IPS DF 19.7 (cell line): ENCODE measurements at regions not wholly inside any gene's neighbourhood (a gene's known extent, or its start where the extent isn't known, plus 50 kb on each side); places are given as distances from the start of the nearest gene placed in this dataset.

Source experiments
- DNase-seq: peaks from one replicate; pipeline ENCODE4 v3.0.0-alpha.2; 2013; ENCODE audit warnings: low read depth, low spot score

GRCh38 chr2:186069676-186070075 is 331.1 kb downstream of the FSIP2 start:
- DNase-seq: no peak

- DNase-seq: no peak
Observed at GRCh38 chr2:186085226-186085625, 346.6 kb downstream of the FSIP2 start.

- DNase-seq: no peak
Observed at GRCh38 chr2:186093174-186093573, 354.6 kb downstream of the FSIP2 start.

DNA sequence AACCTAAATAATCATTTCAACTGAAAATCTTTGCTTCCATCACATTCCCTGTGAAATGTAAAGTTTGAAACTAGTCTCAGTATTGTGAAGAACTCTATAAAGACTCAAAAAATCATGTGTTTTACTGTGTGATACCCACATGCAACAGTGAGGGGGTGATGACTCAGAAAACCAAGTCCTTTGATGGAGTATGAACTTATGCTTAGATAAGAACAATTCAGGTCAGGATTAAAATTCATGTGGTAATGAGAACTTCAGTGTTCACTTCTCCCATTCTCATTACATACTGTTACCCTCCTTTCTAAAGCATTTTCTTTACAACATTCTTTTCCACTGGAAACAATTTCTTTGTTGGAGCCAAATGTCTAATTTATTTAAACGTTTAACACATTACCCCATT is 360.2 kb downstream of the FSIP2 start:
- DNase-seq: no peak

DNA sequence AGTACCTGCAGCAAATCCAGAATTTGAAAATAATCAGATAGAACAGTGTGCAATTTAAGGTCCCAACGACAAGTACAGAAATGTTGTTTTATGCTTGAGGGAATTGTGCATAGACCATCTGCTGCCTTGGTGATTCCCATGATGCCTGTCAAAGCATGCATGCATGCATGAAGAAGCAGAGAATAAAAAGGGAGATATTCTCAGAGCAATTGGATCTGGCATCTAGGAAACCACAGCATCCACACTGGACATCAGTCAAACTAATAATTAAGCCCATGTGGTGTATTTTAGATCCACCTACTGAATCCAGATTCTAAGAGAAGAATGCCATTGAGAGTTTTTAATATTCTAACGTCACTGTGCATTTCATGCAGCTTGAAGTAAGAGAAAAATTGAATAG is 361.2 kb downstream of the FSIP2 start:
- DNase-seq: no peak

GRCh38 chr2:186100636-186101035 is 362.0 kb downstream of the FSIP2 start:
- no peak for DNase-seq

DNA sequence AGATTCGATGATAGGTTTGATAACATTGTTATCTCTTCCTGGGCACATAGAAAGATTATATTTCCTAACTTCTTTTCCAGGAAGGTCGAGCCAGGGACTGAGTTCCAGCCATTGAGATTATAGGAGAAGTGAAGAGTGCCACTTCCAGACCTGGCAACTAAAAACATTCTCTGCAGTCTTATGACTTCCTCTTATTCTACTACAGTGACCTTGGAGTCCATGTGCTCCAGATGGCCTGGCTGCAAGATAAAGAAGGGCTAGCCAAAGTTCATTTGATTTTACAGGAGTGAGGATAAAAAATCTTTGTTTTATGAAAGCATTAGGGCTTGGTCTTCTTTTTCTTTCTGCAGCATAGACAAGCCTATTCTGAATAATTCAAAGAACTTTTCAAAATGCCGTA is 363.0 kb downstream of the FSIP2 start:
- no peak for DNase-seq

DNA sequence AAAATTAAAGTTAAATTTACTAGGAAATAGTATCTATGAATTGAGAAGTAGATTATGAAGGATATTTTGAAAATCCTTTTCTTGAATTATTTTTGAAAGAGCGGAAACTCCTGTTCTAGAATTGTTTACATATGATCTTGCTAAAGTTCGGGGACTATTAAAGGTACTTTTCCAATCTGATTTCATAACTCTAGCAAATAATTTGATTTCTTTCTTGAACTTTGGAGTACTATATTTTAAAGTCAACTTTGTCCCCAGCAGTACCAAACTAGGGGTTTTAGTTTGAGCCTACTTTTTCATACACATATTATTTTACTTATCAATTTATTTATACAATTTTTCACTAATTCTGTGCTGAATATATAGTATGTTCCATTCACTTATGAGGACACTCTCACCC is 364.7 kb downstream of the FSIP2 start:
- DNase-seq: no peak

DNA sequence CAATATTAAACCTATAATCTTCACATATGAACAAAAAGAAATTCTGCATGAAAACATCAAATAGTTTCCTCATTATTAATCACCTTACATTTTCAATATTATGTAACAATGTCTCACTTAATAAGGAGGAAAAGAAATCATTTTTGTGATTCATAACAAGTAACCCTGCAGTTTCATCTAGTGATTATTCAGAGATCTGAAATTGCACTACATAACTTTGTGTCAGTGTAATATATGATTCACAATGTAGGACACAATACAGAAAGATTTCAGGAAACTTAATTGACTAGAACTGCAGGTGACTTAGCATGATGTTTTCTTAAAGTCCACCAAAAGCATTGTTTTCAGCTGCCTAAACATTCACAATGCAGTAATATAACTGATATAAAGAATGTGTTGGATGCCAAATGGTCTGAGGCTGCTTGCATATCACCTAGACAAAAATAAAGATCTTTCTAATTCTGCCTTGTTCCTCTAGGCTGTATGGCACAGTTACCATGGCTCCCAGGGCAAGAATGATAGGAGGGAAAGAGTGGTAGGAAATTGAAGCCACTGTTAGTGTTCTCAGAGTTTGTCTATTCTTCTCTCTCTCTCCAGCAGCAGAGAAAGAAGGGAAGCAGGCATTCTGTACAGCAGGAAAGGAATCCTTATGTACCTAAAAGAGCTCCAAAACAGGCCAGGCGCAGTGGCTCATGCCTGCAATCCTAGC is 366.6 kb downstream of the FSIP2 start:
- no peak for DNase-seq

DNA sequence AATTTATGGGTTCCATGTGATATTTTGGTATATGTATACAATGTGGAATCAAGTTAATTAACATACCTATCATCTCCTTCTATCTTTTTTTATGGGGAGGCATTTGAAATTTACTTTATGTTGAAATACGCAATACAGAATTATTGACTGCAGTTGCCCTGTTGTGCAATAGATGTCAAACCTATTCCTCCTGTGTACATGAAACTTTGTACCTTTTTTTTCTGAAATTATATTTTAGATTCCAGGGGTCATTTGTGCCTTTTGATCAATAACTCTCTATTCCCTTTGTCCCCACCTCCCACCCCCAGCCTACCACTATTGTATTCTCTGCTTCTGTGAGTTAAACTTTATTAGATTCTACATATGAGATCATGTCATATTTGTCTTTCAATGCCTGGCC is 369.9 kb downstream of the FSIP2 start:
- DNase-seq: no peak

DNA sequence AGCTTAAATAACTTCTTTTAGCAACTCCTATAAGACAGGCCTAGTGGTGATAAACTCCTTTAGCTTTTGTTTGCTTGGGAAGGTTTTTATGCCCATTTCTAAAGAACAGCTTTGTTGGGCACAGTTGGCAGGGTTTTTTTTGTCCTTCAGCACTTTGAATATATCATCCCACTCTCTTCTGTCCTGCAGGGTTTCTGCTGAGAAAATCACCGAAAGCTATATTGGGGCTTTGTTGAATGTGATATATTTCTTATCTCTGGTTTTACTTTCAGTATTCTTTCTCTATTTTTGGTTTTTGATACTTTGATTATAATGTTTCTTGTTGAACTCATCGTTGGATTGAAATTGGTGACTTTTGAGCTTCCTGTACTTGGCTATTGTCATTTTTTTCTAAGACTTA is 372.8 kb upstream of the ZC3H15 start:
- DNase-seq: no peak

- DNase-seq: peak; percentile 23
Observed at GRCh38 chr2:186125156-186125555, 360.9 kb upstream of the ZC3H15 start.

GRCh38 chr2:186125625-186126024 is 360.4 kb upstream of the ZC3H15 start:
- no peak for DNase-seq

GRCh38 chr2:186126181-186126580 is 359.9 kb upstream of the ZC3H15 start:
- DNase-seq: no peak

DNA sequence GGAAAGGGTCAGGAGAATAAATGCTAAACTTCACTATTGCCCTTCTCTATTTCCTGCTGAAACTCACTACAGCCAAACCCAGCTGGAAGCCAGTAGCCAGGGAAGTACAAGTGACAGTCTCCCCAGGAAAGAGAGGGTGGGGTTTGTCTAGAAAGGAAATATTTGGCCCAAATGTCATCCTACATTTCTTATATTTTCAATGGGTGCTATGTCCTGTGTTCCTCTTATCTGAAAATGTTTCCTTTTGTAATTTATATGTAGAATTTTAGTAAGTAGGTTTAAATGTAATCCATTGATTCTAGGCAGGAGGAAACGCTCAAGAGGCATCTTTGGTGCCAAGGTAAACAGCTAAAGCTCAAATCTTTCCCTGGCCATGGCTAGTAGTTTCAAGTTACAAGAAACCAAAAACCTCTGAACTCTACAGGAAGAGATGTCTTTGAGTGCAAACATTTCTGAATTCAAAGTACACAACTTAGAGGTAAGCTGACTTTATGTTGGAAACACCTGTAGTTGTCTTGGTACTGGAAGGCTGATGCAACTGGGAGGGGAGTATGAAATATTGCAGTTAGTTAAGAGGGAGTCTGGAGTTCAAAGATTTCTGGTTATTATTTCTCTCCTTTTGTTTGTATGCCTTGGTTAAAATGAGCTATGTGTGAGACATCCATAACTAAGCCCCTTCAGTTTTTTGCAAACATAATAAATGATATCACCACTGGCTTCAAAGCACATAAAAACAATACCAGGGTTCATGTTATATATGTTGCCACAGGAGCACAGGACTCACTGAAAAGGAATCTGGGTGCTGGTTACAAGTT is 356.1 kb upstream of the ZC3H15 start:
- DNase-seq: no peak

GRCh38 chr2:186130748-186131641 is 355.1 kb upstream of the ZC3H15 start:
- DNase-seq: no peak

DNA sequence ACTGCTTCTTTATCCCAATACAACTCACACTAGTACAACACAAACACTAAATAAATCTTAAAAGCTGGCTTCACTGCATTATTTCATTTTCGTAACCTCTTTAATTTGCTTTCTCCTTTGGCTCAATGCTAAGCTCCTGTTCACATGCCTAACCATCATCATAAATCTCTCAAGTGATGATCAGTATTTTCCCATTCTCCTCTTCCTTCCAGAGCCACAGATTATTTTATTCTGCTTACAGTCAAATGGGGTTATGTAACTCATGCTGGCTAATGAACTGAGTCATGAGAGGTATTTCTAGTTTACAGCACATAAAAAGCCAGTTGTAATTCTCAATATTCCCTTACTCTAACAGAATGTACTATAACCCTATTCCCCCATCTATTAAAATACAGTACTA is 350.4 kb upstream of the ZC3H15 start:
- DNase-seq: no peak

GRCh38 chr2:186136860-186137259 is 349.2 kb upstream of the ZC3H15 start:
- no peak for DNase-seq

DNA sequence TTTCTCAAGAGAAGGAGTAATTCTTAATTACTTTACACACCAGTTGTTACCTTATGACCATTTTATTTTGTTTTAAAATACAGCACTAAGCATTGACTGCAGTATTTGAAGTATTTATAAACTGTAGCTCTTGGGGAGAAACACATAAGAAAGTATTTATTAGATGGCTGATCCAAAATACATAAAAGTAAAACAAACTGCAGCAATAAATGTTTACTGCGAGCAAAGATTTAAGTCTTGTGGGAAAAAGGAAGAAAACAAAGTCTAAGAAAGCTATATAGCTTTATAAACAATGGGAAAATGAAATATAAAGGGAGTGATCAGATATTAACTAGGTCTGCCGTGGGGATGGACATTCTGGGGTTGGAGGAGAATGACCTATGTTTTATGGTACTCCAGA is 347.2 kb upstream of the ZC3H15 start:
- no peak for DNase-seq

DNA sequence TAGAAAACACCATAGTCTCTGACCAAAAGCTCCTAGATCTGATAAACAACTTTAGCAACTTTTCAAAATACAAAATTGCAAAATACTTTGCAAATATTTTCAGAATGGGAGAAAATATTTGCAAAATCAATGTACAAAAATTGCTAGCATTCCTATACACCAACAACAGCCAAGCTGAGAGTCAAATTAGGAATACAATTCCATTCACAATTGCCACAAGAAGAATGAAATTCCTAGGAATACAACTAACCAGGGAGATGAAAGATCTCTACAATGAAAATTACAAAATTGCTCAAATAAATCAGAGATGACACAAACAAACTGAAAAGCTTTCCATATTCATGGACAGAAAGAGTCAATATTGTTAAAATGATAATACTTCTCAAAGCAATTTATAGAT is 327.0 kb upstream of the ZC3H15 start:
- no peak for DNase-seq

DNA sequence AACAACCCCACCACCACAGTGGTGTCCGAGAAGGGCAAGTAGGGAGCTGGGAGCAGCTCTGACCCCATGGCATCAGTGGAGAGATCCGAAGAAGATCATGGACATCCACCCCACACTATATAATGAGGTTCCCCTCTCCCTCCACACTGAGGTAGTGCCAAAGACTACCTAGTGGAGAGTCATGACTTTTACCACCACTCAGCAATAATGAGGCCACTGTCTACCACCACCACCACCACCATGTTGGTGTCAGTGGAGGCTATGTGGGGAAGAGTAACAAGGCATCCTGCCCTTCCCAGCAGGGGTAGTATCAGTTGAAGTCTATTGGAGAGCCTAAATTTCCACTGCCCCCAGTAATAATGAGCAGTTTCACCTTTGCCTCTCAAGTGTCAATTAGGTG is 321.7 kb upstream of the ZC3H15 start:
- DNase-seq: no peak

DNA sequence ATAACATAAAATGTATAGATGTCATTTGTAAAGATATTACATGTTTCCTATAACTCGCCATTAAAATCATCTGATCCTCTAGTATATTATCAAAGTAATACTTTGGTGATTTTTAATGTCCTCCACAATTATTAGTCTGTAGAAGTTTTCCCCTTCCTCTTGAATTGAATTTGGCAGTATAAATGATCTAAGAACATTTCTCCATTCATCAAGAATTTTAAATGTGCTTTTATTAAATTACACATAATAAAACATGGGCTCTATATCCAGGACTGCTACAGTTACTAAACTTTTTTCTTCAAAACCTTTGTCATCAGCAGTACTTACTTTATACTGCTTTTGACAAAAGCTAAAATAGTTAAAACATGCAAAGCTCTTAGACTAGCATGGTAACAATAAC is 315.4 kb upstream of the ZC3H15 start:
- DNase-seq: no peak
